GM10266 (cell line): ENCODE measurements at regions not wholly inside any gene's neighbourhood (a gene's known extent, or its start where the extent isn't known, plus 50 kb on each side); places are given as distances from the start of the nearest gene placed in this dataset.

Experiments
- DNase-seq: peaks from one replicate; pipeline ENCODE4 v3.0.0; 2012; ENCODE audit errors: extremely low spot score
- TF ChIP-seq, protein P1 (sequence below): IDR thresholded peaks from 2 replicates; pipeline ENCODE4 v1.5.1; 2012; ENCODE audit warnings: mild to moderate bottlenecking, low read depth; ENCODE audit not compliant: control insufficient read depth, insufficient read depth; ENCODE audit errors: missing control alignments

DNA sequence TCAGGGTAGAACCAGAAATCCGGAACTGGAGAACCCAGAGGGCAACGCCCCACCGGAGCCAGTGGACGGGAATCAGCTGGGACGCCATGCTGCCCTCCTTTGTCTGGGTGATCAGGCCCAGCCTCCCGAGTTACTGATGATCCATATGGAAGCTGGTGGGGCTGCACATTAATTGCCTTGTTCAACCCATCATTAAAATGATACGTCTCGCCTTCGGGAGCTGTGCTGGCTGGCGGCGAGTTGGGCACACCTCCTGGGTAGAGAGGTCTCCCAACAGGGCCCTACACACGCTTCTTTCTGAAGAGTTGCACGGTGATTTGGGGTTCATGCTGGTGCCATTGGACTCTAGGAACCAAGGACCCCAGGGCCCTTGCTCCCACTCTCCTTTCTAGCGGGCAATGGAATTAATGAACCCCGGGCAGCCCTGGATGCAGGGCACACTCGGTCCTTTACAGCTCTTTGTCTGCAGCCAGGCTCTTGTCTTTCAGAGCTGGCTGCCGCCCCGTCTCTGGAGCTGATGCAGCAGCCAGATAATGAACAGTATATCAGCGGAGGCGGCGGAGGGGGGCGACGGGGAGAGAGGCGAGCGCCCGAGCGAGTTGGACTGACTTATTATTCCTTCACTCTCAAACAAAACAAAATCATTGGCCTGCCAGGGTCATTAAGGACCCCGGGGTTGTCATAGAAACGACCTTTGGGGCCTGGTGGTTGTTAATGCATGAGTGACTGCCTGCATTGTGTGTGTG lies 412.2 kb upstream of the ZMIZ1 start:
- DNase-seq: no peak
- TF ChIP-seq, protein P1, sequence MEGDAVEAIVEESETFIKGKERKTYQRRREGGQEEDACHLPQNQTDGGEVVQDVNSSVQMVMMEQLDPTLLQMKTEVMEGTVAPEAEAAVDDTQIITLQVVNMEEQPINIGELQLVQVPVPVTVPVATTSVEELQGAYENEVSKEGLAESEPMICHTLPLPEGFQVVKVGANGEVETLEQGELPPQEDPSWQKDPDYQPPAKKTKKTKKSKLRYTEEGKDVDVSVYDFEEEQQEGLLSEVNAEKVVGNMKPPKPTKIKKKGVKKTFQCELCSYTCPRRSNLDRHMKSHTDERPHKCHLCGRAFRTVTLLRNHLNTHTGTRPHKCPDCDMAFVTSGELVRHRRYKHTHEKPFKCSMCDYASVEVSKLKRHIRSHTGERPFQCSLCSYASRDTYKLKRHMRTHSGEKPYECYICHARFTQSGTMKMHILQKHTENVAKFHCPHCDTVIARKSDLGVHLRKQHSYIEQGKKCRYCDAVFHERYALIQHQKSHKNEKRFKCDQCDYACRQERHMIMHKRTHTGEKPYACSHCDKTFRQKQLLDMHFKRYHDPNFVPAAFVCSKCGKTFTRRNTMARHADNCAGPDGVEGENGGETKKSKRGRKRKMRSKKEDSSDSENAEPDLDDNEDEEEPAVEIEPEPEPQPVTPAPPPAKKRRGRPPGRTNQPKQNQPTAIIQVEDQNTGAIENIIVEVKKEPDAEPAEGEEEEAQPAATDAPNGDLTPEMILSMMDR: no peak

DNA sequence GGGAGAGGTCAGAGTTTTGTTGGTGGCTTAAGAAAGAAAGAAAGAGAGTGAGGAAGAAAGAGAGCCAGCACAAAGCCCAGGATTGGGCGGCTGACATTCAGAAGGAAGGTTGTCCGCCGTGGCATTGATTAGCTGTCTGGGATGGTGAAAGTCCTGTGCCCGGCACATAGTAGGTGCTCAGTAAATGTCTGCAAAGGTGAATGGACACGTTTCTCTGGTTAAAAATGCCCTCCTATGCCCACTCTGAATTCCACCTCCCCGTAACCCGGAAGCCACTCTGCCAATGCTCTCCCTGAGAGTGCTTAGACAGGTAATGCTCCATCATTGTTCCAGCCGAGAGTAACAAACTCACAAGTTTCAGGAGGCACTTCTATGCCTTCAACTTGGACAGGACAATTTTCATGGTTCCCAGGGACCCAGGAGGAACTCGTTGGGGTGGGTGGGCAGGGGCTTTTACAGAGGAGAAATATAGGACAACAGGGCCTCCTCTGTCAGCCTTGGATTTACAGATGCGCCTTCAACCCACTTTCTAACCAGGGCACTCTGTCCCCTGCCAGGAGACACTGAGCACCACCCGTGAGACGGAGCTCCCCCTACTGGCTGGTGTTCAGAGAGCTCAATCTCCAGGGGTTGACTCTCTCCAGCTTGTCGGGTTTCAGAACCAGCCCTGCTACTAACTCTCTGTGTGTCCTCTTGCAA lies 411.5 kb upstream of the ZMIZ1 start:
- DNase-seq: peak; percentile 62
- TF ChIP-seq, protein P1: peak; percentile 79

DNA sequence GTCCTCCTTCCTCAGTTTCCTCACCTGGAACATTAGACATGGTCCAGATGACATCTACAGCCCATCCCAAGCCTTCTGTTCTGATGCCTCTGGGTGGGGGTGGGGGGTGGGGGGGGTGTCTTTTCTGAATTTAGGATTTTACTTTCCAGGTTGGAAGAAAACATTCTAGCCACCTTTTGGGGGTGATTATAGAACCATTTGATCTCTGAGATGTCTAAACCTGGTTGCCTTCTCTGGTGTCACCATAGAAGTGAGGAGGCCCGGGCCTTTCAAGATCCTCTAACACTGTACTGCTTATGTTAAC lies 411.0 kb upstream of the ZMIZ1 start:
- TF ChIP-seq, protein P1: no peak
- DNase-seq: no peak

DNA sequence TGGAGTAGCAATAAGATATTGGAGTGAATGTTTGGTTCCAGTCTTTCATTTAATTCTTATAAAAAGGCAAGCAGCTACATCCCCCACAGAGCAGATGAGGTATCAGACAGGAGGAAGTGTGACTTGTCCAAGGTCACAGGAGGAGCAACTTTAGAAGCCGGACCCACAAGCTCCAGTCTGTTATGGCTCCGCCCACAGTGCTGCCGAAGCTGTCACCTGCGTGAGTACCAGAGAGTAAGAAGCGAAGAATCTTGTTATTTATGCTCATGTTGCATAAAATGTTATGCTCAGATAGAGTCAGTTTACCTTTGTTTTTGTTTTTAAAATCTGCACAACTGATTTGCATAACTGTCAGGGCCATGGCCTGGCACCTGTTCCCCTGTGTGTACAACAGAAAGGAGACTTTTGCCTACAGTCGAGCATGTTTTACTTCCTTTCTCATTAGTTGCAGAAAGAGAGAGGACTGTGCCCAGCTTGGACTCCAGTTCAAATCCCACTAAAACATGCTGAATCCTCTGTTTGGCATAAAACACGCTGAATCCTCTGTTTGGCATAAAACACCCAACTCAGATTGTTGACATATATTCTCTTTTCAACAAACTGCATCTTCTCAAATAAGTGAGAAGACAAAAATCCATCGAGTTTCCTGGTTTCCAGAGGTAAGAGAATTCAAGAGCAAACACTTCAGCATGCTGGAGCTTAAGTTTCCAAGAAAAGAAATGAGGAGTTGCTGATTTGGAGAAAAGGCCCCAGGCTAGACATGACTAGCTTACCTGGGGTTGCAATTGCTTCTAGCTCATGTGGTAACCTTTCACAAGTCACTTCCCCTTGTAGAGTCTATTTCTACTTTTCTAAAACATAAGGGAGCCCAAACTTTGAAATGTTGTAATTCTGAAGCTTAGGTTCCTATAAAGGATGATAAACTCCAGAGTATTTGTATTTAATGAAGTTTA lies 409.8 kb upstream of the ZMIZ1 start:
- DNase-seq: no peak
- TF ChIP-seq, protein P1: no peak

DNA sequence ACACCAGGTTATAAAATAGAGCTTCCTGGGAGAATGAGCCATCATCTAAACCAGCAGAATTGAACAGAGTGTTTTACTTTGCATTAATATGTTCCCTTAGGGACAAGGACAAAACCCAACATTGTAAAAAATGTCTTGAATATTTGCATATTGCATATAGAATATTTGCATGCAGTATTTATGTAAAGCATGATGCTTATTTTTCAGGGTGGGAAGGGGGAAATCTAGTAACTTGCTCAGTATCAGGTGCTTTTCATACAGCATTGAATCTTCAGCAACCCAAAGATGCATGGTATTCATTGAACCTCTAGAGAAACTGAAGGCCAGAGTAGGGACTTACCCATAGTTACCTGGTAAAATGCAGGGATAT lies 409.2 kb upstream of the ZMIZ1 start:
- TF ChIP-seq, protein P1: no peak
- DNase-seq: no peak

DNA sequence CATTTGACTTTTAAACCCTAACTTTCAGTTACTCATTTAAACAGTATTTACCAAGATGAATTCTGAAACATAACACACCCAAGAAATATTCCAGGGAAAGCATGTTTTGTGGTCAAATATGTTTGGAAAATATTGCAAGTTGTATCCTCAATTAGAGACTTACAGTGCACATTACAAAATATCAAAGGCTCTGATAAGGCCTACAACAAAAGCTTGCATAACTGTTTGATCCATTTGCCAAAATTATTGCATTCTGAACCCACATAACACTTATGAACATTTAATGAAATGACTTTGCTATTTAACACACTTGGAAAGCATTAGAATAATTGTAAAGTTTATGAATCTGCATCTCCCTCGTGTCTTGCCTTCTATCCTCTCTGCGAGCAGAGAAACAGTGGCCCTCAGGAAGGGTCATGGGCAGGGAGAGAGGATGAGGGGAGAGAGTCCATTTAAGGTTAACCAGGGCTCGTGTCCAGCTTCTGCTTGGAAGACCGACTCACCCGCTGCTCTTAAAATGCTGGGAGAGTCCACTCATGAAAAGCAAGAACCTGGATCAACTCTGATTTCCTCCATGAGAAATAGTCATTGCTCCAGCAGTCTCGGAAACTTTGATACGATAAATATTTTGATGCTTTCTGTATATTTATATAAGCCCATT lies 408.2 kb upstream of the ZMIZ1 start:
- TF ChIP-seq, protein P1: no peak

More for the DNA sequence above, 408.2 kb upstream of the ZMIZ1 start:
- no peak for DNase-seq
